HG02973 (cell line): ENCODE measurements at regions not wholly inside any gene's neighbourhood (a gene's known extent, or its start where the extent isn't known, plus 50 kb on each side); places are given as distances from the start of the nearest gene placed in this dataset.

ENCODE experiments used
- ATAC-seq: cut with Tn5 transposase; IDR thresholded peaks from one replicate; pipeline ENCODE4 v1.9.1; 2021; ENCODE audit warnings: moderate library complexity; ENCODE audit not compliant: unreplicated experiment

DNA sequence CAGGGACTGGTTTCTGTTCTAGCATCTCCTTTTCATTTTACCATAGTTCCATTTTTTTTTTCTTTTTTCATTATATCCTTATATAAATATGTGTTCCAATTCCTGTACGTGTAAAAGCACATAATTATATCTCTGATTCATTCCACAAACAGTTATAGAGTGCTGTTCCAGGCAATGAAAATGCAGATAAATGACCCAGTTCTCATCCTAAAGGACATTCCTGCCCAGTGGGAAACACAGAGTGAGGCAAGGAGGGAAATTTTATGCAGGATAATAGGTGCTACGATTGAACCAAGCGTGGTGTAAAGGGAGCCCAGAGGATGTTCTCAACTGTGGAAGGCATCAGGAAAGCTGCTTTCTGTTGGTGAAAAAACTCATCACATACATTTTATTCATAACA lies 408.1 kb downstream of the GATA3 start:
- ATAC-seq = no peak

GRCh38 chr10:8463853-8464252 lies 409.4 kb downstream of the GATA3 start:
- no peak for ATAC-seq

GRCh38 chr10:8468477-8468876 lies 414.0 kb downstream of the GATA3 start:
- ATAC-seq = no peak

DNA sequence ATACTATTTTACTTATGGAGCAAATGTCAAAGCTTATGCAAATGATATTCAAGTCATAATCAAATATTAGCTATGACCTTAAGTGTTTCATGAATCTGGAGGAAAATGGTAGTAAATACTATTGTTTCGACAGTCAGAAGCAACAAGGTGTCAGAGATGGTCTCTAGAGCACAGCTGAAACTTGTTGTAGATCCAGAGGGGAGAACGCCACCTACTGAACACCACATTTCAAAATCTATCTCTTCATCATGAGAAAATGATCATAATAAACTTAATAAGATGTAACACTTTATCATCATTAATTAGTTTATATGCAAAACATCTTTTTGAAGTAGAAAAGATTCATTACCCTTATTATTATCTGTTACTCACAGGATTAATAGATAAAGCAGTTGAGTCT lies 418.7 kb downstream of the GATA3 start:
- ATAC-seq = no peak

GRCh38 chr10:8477300-8477699 lies 422.8 kb downstream of the GATA3 start:
- no peak for ATAC-seq

- no peak for ATAC-seq
These were observed 427.4 kb downstream of the GATA3 start for GRCh38 chr10:8481718-8482504.

- no peak for ATAC-seq
These were observed 430.5 kb downstream of the GATA3 start for GRCh38 chr10:8485032-8485431.

- no peak for ATAC-seq
These were observed 432.9 kb downstream of the GATA3 start for GRCh38 chr10:8487346-8487745.

GRCh38 chr10:8489232-8489631 lies 434.7 kb downstream of the GATA3 start:
- ATAC-seq = no peak

GRCh38 chr10:8489823-8490222 lies 435.3 kb downstream of the GATA3 start:
- no peak for ATAC-seq

GRCh38 chr10:8498290-8498689 lies 443.8 kb downstream of the GATA3 start:
- ATAC-seq = no peak

DNA sequence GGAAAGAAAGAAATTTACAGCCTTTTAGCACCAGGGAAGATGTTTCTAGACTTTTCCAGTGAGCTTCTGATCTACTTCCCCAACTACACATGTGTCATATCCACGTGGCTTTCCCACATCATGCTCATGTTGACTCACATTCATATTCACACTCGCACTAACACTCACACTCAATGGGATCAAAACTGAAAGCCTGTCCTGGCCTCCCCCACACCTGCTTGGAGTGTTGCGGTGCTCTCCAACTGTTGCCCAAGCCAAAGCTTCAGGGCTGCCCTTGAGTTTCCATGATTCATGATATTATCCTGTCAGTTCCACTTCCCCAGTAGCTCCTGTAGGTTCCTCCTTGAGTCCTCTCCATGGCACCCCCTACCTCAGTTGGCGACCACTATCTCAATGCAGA lies 444.4 kb downstream of the GATA3 start:
- ATAC-seq = no peak

GRCh38 chr10:8499312-8499711 lies 444.8 kb downstream of the GATA3 start:
- no peak for ATAC-seq

DNA sequence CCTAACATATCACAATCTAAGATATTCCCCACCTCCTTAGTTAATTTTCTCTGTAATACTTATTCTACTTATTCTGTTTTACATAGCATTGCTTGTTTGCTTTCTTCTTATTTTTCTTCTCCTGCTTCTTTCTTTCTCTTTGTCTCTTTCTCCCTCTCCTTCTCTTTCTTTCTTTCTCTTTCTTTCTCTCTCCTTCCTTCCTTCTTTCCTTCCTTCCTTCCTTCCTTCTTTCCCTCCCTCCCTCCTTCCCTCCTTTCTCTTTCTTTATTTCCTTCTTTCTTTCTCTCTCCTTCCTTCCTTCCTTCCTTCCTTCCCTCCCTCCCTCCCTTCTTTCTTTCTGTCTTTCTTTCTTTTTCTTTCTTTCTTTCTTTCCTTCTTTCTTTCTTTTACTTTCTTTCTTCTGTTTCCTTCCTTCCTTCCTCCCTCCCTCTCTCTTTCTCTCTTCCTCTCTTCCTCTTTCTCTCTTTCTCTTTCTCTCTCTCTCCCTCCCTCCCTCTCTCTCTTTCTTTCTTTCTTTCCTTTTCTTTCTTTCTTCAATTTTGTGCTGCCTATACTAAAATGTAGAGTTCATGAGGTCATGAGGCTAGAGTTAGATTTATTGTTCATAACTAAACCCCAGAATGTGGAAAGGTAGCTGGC lies 445.4 kb downstream of the GATA3 start:
- no peak for ATAC-seq

GRCh38 chr10:8502573-8502972 lies 448.1 kb downstream of the GATA3 start:
- ATAC-seq = no peak

- no peak for ATAC-seq
These were observed 450.0 kb downstream of the GATA3 start for GRCh38 chr10:8504499-8504898.

DNA sequence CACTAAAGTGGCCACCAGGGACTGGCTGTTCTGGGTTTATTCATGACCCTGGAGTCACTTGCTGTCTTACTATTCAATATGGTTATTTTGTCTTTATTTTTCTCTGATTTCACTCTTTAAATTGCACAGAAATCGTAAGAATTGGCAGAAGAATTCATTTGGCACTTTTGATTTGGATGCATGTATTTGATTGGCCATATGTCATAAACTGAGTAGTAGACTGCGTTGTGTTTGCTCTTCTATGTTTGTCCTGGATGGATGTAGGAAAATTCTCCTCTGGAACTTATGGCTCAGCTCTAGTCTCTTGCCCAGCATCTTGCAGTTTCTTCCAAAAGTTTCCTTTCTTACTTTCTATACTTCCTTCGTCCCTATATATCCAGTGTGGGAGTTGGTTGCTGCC lies 452.7 kb downstream of the GATA3 start:
- ATAC-seq = no peak

- ATAC-seq = no peak
These were observed 454.4 kb downstream of the GATA3 start for GRCh38 chr10:8508882-8509281.

DNA sequence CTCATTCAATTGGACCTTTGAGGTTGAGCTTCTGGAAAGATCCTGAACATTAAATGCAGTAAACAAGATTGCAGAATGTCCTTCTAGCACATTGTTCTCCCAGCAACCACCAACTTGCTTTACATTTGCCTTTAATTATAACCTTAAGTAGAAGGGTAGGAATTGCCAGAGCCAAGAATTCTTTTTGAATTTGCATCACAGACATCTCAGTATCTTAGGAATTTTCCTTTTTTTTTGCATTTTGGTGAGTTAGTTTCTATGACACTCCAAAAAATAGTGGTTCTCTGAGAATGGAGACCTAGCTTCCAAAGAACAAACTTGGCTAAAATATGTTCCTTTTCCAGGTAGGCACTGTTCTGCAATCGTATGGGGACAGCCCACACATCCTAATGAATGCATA lies 456.0 kb downstream of the GATA3 start:
- no peak for ATAC-seq

- no peak for ATAC-seq
These were observed 456.5 kb downstream of the GATA3 start for GRCh38 chr10:8511026-8511425.

- no peak for ATAC-seq
These were observed 459.0 kb downstream of the GATA3 start for GRCh38 chr10:8513155-8514147.
